22Rv1 (cell line): ENCODE measurements at regions not wholly inside any gene's neighbourhood (a gene's known extent, or its start where the extent isn't known, plus 50 kb on each side); places are given as distances from the start of the nearest gene placed in this dataset.

Experiments used
- H3K27ac ChIP-seq: fragments of 450-650 bp; 2 replicates; pipeline ENCODE4 v1.5.1; 2017
- ZFX ChIP-seq: fragments of 450-650 bp; IDR thresholded peaks from 2 replicates; pipeline ENCODE4 v1.6.1; 2017; ENCODE audit warnings: antibody characterized with exemption, borderline replicate concordance
- TF ChIP-seq, protein P1 (sequence below): fragments of 450-650 bp; IDR thresholded peaks from 2 replicates; pipeline ENCODE4 v1.5.1; 2017; ENCODE audit warnings: mild to moderate bottlenecking

DNA sequence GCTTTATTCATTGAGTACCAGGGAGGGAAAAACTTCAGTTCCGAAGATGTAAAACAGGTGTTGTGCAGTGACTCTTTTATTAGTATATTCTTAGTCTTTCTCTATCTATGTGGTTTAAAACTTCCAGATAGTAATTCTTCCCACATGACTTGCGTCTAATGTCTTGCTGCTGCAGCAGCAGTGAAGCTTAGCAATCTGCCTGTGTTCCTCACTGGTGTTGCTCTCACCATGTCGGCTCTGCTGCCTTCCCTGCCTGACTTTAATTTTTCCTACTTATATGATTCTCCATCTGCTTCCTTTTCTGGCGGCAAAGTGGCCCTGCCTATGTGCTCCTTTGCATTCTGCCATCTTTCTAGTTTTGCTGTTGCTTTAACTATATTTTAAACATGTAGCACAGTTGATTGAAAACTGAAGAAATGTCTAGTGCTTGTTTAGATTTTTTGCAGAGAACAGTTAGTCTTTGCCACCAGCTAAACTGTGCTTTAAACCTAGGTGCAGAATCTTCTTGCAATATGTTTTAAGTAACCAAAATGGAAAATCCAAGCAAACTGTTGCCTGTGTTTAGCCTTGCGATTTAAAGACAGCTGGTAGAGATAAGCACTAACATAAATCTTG lies 1934.2 kb upstream of the IGFBP7 start:
- no peak overlapping the region for H3K27ac ChIP-seq
- TF ChIP-seq ZFX: no peak
- TF ChIP-seq, protein P1, sequence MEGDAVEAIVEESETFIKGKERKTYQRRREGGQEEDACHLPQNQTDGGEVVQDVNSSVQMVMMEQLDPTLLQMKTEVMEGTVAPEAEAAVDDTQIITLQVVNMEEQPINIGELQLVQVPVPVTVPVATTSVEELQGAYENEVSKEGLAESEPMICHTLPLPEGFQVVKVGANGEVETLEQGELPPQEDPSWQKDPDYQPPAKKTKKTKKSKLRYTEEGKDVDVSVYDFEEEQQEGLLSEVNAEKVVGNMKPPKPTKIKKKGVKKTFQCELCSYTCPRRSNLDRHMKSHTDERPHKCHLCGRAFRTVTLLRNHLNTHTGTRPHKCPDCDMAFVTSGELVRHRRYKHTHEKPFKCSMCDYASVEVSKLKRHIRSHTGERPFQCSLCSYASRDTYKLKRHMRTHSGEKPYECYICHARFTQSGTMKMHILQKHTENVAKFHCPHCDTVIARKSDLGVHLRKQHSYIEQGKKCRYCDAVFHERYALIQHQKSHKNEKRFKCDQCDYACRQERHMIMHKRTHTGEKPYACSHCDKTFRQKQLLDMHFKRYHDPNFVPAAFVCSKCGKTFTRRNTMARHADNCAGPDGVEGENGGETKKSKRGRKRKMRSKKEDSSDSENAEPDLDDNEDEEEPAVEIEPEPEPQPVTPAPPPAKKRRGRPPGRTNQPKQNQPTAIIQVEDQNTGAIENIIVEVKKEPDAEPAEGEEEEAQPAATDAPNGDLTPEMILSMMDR: no peak

DNA sequence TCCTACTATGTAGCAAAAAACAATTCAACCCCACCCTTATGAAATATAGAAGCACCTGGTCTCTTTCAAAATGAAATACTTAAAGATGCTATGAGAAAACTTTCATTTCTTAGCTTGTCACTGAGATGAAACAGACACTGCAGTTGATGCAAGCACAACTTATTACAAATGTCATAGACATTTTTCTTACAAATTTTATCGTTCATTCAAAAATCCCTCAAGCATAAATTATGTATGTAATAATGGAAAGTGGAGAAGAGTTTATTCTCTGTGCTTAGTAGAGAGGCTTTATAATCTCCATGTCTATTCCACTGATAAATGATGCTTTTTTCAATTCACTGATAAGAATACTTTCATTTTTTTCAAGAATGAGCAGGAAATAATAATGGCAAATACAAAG lies 1943.9 kb upstream of the IGFBP7 start:
- TF ChIP-seq ZFX: no peak
- TF ChIP-seq, protein P1: no peak

DNA sequence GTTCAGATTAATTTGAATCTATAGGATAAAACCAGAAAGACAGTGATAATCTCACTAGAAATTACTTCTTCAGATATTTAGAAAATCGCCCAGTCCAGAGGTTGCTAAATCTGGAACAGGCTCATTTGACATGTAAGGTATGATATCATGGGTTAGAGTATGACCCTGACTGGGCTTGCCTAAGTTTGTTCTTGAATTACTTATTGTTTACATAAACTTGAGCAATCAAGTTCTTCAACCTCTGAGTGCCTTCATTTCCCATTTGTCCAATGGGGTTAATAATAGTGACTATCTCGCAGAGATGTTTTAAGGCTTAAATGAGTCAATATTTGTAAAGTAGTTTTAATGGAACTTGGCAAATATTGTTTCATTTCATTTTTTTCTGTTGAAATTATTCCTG lies 1947.6 kb upstream of the IGFBP7 start:
- H3K27ac ChIP-seq: no peak overlapping the region
- TF ChIP-seq, protein P1: no peak
- no peak for TF ChIP-seq ZFX

More for the DNA sequence above, 1943.9 kb upstream of the IGFBP7 start:
- H3K27ac ChIP-seq: no peak overlapping the region

DNA sequence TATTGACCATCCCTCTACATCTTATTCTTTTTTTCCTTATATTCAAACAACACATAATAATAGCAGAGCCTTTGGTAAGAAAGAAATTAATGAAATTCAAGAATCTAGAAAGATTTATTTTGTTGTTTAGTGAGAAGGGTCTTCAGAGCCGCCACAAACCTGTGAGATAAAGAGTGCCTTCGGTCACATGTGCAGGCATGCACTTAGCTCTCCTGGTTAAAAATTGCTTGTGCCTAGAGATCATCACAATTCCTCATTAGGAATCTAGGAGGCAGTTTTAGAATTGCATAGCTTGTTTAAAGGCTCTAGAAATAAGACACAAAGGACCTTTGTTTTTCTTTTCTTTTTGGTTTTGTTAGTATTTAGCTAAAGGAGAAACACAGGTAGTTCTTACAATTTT lies 1948.4 kb upstream of the IGFBP7 start:
- TF ChIP-seq, protein P1: no peak
- TF ChIP-seq ZFX: no peak
- no peak overlapping the region for H3K27ac ChIP-seq

DNA sequence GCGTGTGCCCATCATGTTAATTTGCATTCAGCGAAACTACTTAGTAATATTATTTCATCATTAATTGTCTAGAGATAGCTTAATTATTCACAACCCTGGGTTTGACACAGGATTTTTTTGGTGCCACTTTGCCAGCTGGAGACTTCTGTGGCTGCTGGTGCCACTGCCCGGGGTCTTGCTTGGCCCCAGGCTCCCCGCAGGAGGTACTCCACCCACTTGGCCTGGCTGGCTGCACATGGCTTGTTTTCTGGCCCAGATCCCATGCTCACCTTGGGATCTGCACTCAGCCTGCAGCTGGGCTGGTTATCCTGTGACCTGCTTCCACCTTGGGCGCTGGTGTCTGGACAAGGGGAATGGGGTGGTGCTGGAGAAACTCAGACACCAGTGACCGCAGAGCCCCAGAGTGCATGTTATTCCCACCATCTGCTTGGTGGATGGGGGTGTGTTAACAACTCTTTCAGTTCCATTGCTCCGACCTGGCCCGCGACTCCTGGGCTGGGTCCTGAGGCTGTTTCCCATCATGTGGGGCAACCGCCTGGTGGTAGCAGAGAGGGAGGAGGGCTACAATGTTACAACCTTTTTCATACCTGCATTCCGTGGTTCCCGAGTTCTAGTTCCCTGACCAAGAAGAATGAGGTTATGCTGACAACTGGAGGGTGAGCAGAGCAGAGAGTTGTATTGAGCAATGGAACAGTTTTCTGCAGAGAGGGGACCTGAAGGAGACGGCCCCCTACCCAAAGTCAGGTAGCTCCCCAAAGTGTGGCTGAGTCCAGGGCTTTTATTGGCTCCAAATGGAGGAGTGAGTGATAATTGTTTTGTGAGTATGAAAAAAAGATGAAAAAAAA lies 1950.0 kb upstream of the IGFBP7 start:
- TF ChIP-seq, protein P1: no peak
- no peak for TF ChIP-seq ZFX
- no peak overlapping the region for H3K27ac ChIP-seq

DNA sequence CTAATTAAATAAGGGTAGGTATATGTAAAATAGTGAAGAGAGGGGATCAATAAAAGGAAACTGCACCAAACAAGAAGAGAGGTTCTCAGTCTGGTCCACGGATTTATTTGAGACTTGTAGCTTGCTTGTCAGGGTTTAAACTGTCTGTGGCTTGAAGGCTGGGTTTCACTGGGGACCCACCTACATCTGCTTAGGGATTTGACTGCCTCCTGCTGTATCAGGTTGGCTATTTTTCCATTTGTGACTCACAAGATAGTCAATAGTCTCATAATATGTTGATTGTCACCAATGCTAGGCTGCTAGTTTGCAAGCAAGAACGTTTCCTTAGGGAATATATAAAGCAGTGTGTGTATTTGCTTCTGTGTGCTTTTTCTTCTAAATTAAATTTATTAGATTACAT lies 1950.7 kb upstream of the IGFBP7 start:
- TF ChIP-seq ZFX: no peak
- TF ChIP-seq, protein P1: no peak
- H3K27ac ChIP-seq: no peak overlapping the region
